HepG2 (cell line): ENCODE measurements at regions not wholly inside any gene's neighbourhood (a gene's known extent, or its start where the extent isn't known, plus 50 kb on each side); places are given as distances from the start of the nearest gene placed in this dataset.

Experiments used
- ATF7-NPFF ChIP-seq: sonication (generic); formaldehyde crosslinking; IDR thresholded peaks from 2 replicates; pipeline ENCODE4 v1.8.1; 2023; ENCODE audit warnings: mild to moderate bottlenecking, low read depth, missing genetic modification reagents, moderate library complexity
- BORCS8-MEF2B ChIP-seq: sonication (generic); formaldehyde crosslinking; IDR thresholded peaks from 2 replicates; pipeline ENCODE4 v1.8.0; 2022; ENCODE audit warnings: mild to moderate bottlenecking, missing genetic modification reagents
- CBX1 ChIP-seq: IDR thresholded peaks from one replicate; pipeline ENCODE4 v1.6.1; 2016; ENCODE audit warnings: antibody characterized with exemption, low read depth
- FLYWCH1 ChIP-seq: sonication (generic); formaldehyde crosslinking; IDR thresholded peaks from 2 replicates; pipeline ENCODE4 v1.8.1; 2023; ENCODE audit warnings: mild to moderate bottlenecking, missing genetic modification reagents
- FOSL1 ChIP-seq: sonication (generic); formaldehyde crosslinking; IDR thresholded peaks from 2 replicates; pipeline ENCODE4 v1.9.0; 2021; ENCODE audit warnings: missing genetic modification reagents, borderline replicate concordance
- RBM22 ChIP-seq: fragments of 200-400 bp; formaldehyde crosslinking; optimal IDR thresholded peaks from 2 replicates; pipeline ENCODE3; 2017; ENCODE audit warnings: mild to moderate bottlenecking, low read length, moderate library complexity
- ZMYM2 ChIP-seq: sonication (generic); formaldehyde crosslinking; IDR thresholded peaks from 2 replicates; pipeline ENCODE4 v1.8.0; 2022; ENCODE audit warnings: mild to moderate bottlenecking, missing genetic modification reagents
- ZNF234 ChIP-seq: sonication (generic); formaldehyde crosslinking; conservative IDR thresholded peaks from 2 replicates; pipeline ENCODE4 v1.5.1; 2020; ENCODE audit warnings: mild to moderate bottlenecking, missing genetic modification reagents
- ZNF496 ChIP-seq: sonication (generic); formaldehyde crosslinking; IDR thresholded peaks from 2 replicates; pipeline ENCODE4 v1.8.1; 2023; ENCODE audit warnings: mild to moderate bottlenecking, moderate library complexity, missing genetic modification reagents; ENCODE audit not compliant: insufficient replicate concordance
- ZNF549 ChIP-seq: sonication (generic); formaldehyde crosslinking; IDR thresholded peaks from 2 replicates; pipeline ENCODE4 v1.5.0; 2020; ENCODE audit warnings: missing genetic modification reagents
- TF ChIP-seq, protein P1 (sequence below): sonication (generic); formaldehyde crosslinking; IDR thresholded peaks from 2 replicates; pipeline ENCODE4 v1.5.0; 2020; ENCODE audit warnings: mild to moderate bottlenecking, missing genetic modification reagents, borderline replicate concordance
- TF ChIP-seq, protein P2 (sequence below): sonication (generic); formaldehyde crosslinking; IDR thresholded peaks from 2 replicates; pipeline ENCODE4 v1.5.0; 2020; ENCODE audit warnings: mild to moderate bottlenecking, missing genetic modification reagents, borderline replicate concordance
- TF ChIP-seq, protein P3 (sequence below): sonication (generic); formaldehyde crosslinking; IDR thresholded peaks from 2 replicates; pipeline ENCODE4 v1.5.1; 2020; ENCODE audit warnings: mild to moderate bottlenecking, moderate library complexity, missing genetic modification reagents

DNA sequence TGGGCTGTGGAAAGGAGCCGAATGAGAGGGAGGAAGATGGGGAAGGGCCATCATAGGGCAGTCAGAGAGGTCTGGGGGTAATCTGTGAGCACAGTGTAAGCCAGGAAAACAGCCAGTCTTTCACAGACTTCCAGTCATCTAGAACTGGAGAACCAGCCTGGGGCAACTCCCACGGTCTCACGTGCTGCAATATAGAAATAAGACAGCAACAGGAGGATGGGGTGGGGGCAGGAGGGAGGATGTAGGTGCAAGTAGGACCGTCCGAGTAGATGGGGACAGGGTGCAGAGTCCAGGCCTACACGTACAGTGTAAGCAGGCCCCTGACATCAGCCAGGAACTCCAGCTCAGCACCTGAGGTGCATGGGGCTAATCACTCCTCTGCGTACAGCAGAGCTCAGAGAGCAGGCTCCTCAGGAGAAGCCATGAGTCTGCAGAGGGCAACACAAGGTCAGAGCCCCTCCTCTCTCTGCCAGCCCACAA is 58.2 kb upstream of the TNFAIP3 start (continued):
- peak; percentile 79 for TF ChIP-seq ZMYM2 (CRISPR knock-in tag)
- no peak for TF ChIP-seq ATF7-NPFF (CRISPR knock-in tag)
- TF ChIP-seq, protein P1, sequence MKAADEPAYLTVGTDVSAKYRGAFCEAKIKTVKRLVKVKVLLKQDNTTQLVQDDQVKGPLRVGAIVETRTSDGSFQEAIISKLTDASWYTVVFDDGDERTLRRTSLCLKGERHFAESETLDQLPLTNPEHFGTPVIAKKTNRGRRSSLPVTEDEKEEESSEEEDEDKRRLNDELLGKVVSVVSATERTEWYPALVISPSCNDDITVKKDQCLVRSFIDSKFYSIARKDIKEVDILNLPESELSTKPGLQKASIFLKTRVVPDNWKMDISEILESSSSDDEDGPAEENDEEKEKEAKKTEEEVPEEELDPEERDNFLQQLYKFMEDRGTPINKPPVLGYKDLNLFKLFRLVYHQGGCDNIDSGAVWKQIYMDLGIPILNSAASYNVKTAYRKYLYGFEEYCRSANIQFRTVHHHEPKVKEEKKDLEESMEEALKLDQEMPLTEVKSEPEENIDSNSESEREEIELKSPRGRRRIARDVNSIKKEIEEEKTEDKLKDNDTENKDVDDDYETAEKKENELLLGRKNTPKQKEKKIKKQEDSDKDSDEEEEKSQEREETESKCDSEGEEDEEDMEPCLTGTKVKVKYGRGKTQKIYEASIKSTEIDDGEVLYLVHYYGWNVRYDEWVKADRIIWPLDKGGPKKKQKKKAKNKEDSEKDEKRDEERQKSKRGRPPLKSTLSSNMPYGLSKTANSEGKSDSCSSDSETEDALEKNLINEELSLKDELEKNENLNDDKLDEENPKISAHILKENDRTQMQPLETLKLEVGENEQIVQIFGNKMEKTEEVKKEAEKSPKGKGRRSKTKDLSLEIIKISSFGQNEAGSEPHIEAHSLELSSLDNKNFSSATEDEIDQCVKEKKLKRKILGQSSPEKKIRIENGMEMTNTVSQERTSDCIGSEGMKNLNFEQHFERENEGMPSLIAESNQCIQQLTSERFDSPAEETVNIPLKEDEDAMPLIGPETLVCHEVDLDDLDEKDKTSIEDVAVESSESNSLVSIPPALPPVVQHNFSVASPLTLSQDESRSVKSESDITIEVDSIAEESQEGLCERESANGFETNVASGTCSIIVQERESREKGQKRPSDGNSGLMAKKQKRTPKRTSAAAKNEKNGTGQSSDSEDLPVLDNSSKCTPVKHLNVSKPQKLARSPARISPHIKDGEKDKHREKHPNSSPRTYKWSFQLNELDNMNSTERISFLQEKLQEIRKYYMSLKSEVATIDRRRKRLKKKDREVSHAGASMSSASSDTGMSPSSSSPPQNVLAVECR = no peak
- TF ChIP-seq ZNF549 (CRISPR knock-in tag) = no peak
- TF ChIP-seq, protein P2, sequence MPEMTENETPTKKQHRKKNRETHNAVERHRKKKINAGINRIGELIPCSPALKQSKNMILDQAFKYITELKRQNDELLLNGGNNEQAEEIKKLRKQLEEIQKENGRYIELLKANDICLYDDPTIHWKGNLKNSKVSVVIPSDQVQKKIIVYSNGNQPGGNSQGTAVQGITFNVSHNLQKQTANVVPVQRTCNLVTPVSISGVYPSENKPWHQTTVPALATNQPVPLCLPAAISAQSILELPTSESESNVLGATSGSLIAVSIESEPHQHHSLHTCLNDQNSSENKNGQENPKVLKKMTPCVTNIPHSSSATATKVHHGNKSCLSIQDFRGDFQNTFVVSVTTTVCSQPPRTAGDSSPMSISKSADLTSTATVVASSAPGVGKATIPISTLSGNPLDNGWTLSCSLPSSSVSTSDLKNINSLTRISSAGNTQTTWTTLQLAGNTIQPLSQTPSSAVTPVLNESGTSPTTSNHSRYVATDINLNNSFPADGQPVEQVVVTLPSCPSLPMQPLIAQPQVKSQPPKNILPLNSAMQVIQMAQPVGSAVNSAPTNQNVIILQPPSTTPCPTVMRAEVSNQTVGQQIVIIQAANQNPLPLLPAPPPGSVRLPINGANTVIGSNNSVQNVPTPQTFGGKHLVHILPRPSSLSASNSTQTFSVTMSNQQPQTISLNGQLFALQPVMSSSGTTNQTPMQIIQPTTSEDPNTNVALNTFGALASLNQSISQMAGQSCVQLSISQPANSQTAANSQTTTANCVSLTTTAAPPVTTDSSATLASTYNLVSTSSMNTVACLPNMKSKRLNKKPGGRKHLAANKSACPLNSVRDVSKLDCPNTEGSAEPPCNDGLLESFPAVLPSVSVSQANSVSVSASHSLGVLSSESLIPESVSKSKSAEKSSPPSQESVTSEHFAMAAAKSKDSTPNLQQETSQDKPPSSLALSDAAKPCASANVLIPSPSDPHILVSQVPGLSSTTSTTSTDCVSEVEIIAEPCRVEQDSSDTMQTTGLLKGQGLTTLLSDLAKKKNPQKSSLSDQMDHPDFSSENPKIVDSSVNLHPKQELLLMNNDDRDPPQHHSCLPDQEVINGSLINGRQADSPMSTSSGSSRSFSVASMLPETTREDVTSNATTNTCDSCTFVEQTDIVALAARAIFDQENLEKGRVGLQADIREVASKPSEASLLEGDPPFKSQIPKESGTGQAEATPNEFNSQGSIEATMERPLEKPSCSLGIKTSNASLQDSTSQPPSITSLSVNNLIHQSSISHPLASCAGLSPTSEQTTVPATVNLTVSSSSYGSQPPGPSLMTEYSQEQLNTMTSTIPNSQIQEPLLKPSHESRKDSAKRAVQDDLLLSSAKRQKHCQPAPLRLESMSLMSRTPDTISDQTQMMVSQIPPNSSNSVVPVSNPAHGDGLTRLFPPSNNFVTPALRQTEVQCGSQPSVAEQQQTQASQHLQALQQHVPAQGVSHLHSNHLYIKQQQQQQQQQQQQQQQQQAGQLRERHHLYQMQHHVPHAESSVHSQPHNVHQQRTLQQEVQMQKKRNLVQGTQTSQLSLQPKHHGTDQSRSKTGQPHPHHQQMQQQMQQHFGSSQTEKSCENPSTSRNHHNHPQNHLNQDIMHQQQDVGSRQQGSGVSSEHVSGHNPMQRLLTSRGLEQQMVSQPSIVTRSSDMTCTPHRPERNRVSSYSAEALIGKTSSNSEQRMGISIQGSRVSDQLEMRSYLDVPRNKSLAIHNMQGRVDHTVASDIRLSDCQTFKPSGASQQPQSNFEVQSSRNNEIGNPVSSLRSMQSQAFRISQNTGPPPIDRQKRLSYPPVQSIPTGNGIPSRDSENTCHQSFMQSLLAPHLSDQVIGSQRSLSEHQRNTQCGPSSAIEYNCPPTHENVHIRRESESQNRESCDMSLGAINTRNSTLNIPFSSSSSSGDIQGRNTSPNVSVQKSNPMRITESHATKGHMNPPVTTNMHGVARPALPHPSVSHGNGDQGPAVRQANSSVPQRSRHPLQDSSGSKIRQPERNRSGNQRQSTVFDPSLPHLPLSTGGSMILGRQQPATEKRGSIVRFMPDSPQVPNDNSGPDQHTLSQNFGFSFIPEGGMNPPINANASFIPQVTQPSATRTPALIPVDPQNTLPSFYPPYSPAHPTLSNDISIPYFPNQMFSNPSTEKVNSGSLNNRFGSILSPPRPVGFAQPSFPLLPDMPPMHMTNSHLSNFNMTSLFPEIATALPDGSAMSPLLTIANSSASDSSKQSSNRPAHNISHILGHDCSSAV = no peak
- TF ChIP-seq RBM22 = no peak
- TF ChIP-seq BORCS8-MEF2B = no peak
- no peak for TF ChIP-seq FLYWCH1 (CRISPR knock-in tag)
- peak; percentile 39 for TF ChIP-seq CBX1
- no peak for TF ChIP-seq ZNF234 (CRISPR knock-in tag)
- TF ChIP-seq, protein P3, sequence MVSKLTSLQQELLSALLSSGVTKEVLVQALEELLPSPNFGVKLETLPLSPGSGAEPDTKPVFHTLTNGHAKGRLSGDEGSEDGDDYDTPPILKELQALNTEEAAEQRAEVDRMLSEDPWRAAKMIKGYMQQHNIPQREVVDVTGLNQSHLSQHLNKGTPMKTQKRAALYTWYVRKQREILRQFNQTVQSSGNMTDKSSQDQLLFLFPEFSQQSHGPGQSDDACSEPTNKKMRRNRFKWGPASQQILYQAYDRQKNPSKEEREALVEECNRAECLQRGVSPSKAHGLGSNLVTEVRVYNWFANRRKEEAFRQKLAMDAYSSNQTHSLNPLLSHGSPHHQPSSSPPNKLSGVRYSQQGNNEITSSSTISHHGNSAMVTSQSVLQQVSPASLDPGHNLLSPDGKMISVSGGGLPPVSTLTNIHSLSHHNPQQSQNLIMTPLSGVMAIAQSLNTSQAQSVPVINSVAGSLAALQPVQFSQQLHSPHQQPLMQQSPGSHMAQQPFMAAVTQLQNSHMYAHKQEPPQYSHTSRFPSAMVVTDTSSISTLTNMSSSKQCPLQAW (CRISPR knock-in tag) = peak; percentile 83
- TF ChIP-seq ZNF496 (CRISPR knock-in tag) = no peak
- TF ChIP-seq FOSL1 (CRISPR knock-in tag) = no peak
